ENCODE measurements at regions not wholly inside any gene's neighbourhood (a gene's known extent, or its start where the extent isn't known, plus 50 kb on each side); places are given as distances from the start of the nearest gene placed in this dataset.

- DNase-seq: no peak
These were observed 1334.6 kb downstream of the TBC1D22A start for GRCh38 chr22:48096851-48097665.

GRCh38 chr22:48096411-48096810 lies 1334.0 kb downstream of the TBC1D22A start:
- DNase-seq: no peak

DNA sequence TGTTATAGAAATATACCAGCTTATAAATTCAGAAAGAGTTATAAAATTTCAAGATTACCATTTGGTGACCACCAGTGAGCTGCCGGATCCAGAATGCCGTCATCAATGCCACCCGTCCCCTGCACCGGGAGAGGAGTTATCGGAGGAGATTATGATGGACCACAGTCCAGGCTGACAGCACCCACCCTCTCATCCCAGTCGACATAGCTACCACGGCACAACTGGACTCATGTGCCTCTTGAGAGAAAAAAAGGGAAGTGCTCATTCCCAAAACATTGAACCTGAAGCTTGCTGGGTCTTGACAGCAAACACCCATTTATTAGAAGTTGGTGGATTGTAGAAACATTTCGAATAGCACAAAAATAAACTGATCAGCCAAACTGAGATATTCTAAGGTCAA lies 1331.5 kb downstream of the TBC1D22A start:
- no peak for DNase-seq

DNA sequence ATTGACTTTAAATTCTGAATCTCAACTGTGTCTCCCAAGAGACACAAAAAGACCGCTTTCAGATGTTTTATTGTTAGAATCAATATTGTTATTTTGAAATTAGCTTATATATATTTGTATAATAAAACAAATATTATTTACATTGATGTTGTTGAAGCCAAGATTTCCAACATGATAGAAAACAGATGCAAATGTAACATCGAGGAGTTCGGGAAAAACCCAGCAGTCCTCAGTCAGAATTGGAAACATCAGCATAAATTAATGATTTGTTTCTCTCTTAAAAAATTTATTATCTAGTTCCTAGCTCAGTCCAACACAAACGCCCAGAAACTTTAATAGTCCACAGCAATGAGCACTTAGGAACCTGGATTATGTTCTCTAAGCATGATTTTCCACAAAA lies 1330.4 kb downstream of the TBC1D22A start:
- no peak for DNase-seq

DNA sequence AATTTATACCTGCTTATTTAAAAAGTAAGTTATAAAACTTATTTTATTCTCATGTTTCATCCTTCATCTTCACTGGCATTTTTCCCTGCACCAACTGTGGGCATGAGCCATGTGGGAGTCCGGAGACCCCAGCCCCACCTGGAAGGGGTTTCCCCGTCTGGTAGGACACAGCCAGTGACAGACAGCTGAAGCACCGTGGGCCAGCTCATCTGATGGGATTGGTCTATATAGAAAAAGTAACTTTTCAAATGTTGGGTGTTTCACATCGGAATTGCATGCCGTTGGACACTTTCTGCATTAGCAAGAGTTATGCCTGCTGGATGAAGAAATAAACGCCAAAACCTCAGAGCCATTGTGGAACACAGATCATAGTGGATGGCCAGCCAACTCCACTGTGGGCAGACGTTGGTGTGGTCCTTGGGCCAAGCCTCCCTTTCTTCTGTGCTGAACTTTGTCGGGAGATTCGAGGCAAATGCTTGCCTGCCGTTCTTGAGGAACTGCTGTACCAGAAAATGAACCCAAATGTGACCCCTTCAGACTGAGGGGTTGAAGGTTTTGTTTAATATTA lies 1329.3 kb downstream of the TBC1D22A start:
- no peak for DNase-seq

DNA sequence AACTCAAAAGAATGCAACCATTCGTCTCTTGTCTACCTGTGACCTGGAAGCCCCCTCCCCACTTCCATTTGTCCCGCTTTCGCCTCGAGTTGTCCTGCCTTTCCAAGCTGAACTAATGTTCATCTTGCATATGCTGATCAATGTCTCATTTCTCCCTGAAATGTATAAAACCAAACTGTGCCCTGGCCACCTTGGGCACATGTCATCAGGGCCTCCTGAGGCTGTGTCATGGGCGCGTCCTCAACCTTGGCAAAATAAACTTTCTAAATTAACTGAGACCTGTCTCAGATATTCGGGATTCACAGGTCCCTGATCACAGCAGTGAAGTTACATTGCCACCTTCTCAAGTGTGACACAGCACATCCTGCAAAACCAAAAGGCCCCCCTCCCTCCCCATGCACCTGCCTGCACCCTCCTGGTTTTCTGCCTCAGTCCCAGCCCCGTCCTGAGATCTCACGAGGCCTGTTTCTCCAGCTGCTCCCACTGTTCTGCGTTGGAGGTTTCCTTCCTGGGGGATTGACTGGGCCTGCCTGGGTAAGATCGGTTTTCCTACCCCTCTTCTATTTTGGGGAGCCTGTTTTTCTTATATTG lies 1328.7 kb downstream of the TBC1D22A start:
- DNase-seq: no peak

GRCh38 chr22:48090332-48090672 lies 1327.9 kb downstream of the TBC1D22A start:
- DNase-seq: no peak

GRCh38 chr22:48089601-48090331 lies 1327.3 kb downstream of the TBC1D22A start:
- no peak for DNase-seq

GRCh38 chr22:48088926-48089536 lies 1326.6 kb downstream of the TBC1D22A start:
- no peak for DNase-seq

GRCh38 chr22:48088251-48088650 lies 1325.8 kb downstream of the TBC1D22A start:
- DNase-seq: no peak

- DNase-seq: no peak
These were observed 1323.6 kb downstream of the TBC1D22A start for GRCh38 chr22:48085901-48086645.

DNA sequence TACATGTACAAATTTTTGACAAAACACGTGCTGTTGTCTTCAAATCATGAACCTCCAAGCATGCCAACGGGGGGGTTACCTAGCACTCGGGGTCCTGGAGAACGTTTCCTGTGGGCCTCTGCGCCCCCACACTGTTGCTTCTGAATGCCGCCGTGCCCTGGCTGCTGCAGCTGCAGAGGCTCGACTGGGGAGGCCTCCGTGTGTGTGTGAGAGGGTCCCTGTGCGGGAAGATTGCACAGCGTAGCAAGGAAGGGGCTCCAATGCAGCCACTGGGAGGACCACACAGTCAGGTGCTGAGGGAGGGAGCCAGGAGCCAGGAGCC lies 1322.2 kb downstream of the TBC1D22A start:
- no peak for DNase-seq

- DNase-seq: no peak
These were observed 1321.7 kb downstream of the TBC1D22A start for GRCh38 chr22:48084041-48084728.

- DNase-seq: no peak
These were observed 1321.1 kb downstream of the TBC1D22A start for GRCh38 chr22:48083502-48083901.

GRCh38 chr22:48082284-48082683 lies 1319.8 kb downstream of the TBC1D22A start:
- no peak for DNase-seq

DNA sequence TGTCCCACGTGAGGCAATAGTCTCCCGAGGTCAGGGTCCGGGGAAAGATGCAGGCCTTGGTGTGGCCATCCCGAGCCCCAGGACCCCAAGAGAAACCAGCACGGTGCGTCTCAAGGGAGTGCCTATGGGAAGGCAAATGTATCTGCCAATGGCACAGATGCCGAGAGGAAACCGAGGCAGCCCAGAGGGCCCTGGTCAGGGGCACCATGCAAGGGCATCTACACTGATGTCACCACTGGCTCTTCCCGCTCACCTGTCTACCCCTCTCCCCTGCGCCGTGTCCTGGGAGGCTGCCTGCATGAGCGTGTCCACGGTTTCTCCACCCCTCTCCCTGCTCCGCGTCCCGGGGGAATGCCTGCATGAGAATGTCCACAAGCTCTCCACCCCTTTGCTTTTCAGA lies 1318.8 kb downstream of the TBC1D22A start:
- no peak for DNase-seq

- DNase-seq: no peak
These were observed 1318.1 kb downstream of the TBC1D22A start for GRCh38 chr22:48080316-48081165.

GRCh38 chr22:48079505-48080290 lies 1317.2 kb downstream of the TBC1D22A start:
- DNase-seq: no peak

GRCh38 chr22:48078825-48079224 lies 1316.4 kb downstream of the TBC1D22A start:
- no peak for DNase-seq

GRCh38 chr22:48077699-48078098 lies 1315.2 kb downstream of the TBC1D22A start:
- DNase-seq: no peak
